NCI-H82 treated with DMSO at 0.1 percent for 48 hours (cell line): ENCODE measurements at regions not wholly inside any gene's neighbourhood (a gene's known extent, or its start where the extent isn't known, plus 50 kb on each side); places are given as distances from the start of the nearest gene placed in this dataset.
"Not testable (repeated sequence)": the region's sequence is repeated elsewhere in the genome, so short reads cannot be mapped to it uniquely, and the experiment has no call there.

Experiments
- DNase-seq: peaks from one replicate; lab custom pipeline; 2025; ENCODE audit not compliant: unreplicated experiment; lab: John Stamatoyannopoulos, UW

DNA sequence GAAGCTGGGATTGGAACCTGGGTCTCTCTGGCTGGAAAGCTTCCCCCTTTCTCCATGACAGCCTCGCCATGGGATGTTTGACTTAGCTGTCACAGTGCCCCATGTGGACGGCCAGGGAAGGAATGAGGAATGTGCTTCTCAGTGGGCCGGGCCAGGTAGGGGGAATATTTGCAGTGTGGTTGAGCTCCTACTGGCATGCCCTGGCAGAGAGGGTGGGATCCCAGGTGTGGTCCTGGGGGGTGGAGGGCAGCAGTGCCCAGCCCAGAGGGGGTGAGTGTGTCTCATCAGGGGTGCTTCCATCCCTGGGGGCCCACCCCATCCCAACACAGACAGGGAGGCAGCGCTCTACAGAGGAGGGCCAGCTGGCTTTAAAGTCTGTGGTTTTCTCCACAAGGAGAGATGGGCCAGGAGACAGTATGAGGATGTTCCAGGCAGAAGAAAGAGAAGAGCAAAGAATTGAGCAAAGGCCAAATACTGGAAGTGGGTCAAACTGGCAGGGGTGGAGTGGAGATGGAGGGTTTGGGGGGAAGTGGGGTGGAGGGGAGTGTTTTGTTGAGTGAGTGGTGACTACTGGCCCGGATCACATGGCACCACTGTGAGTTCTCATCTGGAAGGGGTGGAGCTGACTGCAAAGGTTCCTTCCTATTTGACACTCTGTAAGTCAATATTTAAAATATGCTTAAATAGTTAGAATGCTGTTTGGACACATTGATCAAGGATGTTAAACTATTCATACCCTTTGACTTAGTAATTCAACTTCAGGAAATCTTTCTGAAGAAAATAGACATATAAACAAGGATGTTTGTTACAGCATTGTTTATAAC lies 94.0 kb downstream of the MYCN start:
- no peak for DNase-seq

DNA sequence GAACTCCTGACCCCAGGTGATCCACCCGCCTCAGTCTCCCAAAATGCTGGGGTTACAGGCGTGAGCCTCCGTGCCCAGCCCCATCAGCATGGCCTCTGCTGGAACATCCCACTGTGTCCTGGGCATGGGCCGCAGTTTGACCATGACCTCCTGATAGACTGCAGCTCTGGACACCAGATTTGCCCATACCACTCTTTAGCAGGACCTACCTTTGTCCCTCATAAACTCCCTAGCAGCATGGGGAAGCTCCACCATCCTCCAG lies 92.6 kb downstream of the MYCN start:
- no peak for DNase-seq

DNA sequence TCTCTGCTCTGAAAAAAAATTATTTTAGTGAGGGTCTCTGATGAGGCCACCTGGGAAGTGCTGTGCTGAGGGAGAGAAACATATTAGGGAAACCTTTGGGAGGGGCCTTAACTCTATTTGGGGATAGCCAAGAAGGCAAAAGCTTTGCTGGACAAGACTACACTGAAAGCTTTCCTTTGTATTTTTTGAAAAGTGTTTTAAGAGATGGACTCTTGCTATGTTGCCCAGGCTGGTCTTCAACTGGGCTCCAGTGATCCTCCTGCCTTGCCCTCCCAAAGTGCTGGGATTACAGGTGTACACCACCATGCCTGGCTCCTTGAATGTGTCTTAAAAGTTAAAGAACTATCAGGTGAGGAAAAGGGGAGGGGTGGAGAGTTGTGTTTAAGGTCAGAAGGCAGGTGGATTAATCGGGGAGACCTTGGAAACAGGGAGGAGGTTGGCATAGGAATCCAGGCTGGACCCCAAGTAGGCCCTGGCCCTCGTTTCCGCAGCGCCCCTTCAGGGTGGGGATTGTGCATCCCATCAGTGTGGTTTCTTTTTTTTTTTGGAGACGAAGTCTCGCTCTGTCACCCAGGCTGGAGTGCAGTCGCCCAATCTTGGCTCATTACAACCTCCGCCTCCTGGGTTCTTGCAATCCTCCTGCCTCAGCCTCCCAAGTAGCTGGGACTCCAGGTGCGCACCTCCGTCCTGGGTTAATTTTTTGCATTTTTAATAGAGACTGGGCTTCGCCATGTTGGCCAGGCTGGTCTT lies 92.1 kb downstream of the MYCN start:
- DNase-seq = no peak

DNA sequence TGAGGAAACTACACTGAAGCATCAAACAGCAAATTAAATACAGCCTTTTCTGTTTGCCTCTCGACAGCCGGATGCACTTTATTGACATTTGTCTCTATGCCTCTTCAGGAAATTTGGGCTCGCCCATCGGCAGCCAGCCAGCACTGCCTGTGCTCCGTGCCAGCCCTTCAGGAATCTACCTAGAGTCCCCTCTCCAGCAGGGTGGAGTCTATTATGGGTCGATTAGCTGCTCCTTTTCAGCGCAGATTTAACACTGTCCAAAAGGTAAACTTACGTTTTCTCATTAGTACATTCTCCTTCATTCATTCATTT lies 91.5 kb downstream of the MYCN start:
- DNase-seq = no peak

DNA sequence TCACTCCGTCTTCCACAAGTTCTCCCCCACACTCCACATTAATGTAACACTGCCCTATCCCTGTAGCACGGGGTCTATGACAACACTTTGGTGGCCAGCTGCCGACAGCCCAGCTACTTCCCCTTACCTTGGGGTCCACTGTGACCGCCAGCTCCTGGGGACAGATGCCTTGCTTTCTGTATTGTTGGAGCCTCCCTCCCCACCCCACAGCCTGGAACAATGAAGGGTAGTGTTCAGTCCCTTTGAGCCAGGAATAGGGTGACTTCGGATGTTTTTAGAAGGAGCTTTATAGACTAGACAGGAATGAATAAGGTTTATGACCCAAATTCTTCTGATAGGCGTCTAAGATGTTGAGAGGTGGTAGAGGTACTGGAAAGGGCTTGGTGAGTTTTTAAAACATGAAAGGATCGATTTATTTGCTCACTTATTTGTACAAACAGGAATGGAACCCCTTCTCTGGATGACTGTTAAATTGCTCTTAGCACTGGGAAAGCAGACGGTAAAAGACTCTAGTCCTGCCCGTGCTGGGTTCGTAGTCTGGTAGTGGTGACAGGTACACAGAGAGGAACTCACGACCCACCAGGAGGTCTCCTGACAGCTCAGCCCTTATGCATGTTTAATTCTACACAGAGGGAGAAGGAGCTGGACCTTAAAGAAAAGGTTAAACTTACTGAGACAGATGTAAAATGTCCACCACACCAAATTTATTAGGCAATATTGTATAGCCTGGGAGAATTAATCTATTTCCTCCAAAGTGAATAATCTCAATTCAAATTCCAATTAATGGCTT lies 90.9 kb downstream of the MYCN start:
- DNase-seq = no peak

DNA sequence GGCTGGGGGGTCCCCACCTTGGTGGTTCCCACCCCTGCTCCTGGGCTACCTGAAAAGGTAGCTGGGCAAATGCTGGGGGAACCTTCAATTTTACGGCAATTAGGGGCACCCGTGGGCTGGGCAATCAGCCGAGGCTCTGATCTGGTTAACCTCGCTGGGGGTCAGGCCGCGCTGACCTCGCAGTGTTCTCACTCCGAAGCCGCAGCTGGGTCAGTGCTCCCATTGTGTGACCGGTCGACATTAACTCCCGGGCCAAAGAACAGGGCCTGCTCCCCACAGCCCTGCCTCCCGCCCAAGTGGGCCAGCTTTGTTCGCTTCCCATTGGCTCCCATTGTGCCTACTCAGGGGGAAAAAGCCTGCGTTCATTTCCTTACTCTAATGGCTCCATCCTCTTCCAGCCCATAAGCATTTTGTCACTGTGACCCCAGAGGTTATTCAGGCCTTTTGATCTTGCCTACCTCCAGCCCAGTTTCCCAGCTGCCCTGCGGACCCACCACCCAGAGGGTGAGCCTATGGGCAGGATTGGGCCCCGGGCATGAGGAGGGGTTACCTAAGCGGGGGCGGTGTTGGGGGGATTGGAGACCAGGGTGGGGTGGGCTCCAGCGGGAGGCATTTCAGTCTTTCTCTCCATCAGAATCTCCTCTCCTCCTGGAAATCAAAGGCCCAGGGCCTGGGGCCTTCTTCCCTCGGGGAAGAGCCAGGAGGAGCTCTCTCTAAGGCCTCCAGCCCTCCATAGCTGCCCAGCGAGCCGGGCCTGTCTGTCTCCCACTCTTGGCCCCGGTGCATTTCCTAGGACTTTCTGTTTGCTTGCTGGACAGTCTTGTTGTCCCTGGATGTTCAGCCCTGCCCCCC lies 90.1 kb downstream of the MYCN start:
- DNase-seq = no peak

DNA sequence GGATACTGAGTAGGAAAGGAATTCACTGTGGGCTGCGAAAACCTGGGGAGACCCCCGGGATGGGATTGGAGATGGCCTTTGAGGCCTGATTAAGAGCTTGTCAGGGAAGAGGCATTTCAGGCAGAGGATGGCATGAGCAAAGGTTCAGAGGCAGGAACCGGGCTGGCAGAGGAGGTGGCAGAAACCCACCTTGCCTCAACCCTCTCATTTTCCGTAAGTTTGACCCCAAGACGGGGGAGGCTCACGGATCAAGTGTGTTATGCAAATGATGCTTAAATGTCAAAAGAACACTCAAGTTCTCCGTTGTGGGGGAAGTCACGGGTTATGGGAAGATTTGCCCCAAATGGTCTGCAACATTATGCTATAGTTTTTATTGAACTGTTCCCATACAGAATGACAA lies 88.3 kb downstream of the MYCN start:
- DNase-seq = no peak

DNA sequence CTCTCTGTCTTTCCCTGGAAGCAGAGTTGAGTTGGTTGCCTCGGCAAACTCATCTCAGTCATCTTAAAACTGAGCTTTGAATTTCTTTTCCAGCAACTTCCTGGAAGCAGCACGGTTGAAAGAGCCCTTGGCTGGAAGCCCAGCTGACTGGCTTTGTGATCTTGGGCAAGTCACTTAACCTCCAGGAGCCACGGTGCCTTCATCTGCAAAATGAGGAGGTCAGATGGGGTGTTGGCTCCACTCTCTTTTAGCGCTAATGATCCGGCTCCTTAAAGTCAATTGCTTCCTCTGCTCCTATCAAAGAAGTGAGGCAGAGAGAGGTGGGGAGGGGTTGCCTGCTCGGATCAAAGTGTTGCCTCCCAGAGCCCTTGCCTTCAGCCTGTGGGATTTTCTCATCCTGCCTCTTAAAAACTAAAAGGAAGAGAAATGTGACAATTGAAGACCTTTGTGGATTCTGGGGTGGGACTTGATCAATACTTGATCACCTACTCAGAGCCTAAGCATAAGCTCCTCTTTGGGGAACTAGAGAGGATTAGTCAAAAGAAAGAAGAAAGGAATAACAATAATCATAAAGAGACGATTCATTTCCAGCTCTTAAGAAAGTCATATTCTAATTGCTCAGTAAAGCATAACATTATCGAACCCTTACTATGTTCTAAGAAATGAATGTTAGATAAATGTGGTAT lies 86.6 kb downstream of the MYCN start:
- DNase-seq = no peak

DNA sequence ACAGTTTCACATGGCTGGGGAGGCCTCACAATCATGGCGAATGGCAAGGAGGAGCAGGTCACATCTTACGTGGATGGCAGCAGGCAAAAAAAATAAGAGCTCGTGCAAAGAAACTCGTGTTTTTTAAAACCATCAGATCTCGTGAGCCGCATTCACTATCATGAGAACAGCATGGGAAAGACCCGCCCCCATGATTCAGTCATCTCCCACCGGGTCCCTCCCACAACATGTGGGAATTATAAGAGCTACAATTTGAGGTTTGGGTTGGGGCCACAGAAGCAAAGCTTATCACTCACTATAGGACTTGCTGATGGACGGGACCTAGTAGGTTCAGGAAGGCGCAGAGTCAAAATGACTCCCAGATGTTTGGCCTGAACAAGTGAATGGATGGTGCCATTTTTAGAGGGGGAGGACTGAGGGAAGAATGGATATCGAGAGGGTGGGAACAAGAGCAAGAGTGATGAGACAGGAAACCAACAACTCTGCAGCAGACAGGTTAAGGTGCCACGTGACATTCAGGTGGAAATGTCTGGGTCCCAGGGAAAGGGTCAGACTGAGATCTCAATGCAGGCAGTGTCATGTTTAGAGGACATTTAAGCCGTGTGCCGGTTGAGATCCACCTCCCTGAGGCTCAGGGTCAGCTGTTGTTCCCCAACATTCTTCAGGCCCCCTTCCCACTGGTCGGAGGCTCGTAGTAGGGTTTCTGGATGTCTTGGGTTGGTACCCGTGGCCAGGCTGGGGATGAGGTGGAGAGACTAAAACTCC lies 85.7 kb downstream of the MYCN start:
- DNase-seq = no peak

DNA sequence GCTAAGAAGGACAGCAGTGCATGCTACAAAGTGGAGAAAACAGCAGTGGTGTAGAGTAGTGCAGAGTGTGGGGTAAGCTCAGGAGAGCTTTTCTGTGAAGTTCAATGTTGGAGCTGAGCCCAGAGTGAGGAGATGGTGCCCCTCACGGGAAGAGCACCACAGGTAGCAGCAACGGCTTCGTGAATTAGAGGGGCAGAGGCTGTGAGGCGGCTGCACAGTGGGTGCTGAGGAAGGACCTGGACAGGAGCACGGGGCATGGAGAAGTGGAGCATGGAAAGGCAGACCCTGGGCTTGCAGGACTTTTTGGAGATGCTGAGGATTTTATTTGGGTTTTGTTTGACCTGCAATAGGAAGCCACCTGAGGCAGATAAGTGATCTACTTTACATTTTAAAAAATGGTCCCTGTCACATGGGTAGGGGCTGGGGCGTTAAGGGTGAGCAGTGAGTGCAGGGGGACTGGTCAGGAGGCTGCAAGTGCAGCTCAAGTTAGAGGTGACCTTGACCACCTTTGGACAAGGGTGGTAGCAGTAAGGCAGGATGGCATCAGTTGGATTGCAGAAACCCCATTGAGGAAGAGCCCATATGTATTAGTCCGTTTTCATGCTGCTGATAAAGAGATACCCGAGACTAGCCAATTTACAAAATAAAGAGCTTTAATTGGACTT lies 85.0 kb downstream of the MYCN start:
- DNase-seq = no peak

DNA sequence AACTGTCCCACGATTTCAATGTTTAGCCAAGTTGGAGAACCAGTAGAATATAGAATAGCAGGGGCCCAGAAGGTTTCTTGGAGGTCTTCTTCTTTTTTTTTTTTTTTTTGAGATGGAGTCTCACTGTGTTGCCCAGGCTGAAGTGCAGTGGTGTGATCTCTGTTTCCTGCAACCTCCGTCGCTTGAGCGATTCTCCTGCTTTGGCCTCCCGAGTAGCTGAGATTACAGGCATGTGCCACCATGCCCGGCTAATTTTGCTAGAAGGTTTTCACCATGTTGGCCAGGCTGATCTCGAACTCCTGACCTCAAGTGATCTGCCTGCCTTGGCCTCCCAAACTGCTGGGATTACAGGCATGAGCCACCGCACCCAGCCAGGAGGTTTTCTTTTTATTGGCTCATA lies 84.3 kb downstream of the MYCN start:
- not testable (repeated sequence) for DNase-seq

DNA sequence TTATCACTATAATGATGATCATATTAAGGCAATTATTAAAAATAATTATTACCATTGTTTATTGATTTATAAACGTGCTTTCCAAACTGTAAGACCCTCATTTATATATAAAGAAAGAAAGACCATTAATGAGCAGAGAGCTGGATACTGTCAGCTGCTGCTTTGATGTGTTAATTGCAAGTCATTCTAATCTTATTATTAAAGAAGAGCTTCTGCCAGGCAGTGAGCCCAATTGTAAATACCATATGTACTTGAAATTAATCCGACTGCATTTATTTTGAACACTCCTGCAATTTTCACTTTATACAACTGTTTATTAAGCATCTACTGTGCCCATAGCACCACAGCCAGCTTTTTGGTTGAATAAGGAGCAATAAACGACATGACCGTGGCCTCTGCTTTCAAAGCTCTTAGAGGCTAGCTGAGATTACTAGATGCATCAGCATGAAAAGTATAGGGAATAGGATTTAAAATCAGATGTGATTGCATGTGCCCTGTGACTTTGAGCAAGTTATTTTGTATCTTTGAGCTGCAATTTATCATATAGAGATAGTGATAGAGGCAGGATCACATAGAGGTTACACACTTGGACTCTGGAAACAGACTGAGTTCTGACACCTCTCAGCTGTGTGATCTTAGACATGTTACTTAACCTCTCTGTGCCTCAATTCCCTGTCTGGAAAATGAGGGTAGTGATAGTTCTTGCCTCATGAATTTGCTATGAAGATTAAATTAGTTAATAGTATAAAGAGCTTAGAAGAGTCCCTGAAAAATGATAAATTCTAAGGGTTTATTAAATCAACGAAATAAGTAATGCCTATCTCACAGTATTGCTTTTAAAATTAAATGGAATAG lies 83.4 kb downstream of the MYCN start:
- peak; percentile 62 for DNase-seq

DNA sequence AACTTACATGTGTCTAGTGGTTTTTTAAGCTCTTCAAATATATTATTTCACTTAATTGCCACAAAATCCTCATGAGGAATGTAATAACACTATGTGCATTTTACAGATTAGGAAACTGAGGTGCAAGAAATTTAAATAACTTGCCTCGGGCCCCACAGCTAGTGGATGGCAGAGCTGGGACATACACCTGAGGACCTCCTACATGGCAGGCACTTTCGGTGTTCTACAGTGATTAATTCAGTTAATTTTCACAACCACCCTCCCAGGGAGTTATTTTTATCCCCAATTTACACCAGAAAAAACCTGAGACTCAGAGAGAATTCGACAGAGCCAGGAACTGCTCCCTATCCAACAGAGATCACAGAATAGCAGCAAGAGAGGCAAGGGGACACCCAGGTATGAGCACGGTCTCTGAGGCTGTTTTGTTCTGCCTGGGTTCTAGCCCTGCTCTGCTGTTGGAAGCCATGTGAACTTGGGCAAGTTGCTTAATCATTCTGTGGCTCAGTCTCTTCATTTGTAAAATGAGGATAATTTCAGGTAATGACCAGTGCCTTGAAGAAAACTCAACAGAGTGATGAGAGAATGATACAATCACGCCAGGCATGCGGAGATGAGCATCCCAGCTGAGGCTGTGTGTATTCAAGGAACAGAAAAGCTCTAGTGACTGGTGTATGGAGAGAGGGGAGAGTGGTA lies 82.3 kb downstream of the MYCN start:
- no peak for DNase-seq

DNA sequence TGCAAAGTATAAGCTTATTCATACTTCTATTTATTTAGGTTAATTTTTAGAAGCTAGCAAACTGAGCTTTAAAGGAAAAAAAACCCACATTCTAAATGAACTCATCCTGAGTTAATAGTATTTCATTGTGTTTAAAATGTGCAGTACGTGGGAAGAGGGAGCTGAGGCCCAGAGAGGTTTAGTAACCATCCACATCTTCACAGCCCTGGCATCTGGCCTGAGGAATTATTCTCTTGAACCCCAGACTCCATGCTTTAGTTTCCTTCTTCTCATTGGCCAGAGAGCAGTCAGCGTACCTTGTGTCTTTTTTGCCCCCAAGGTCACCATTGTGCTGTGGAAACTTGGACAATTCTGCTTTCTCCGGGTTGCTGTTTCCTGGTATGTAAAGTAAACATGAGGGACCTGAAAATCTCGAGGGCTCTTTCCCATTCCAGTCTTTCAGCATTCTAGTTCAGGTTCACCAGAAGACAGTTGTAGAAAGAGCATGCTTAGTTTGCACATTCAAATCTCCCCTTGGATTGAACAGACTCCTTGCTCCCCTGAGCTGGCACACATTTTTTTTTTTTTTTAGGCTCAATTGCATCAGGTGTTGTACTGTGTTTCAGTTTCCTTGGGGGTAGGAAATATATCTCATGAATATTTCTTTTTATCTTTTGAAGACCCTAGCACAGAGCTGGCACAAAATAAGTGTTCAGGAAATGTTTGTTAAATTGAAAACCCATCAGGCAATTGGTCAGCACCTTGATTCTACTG lies 81.4 kb downstream of the MYCN start:
- DNase-seq = no peak

DNA sequence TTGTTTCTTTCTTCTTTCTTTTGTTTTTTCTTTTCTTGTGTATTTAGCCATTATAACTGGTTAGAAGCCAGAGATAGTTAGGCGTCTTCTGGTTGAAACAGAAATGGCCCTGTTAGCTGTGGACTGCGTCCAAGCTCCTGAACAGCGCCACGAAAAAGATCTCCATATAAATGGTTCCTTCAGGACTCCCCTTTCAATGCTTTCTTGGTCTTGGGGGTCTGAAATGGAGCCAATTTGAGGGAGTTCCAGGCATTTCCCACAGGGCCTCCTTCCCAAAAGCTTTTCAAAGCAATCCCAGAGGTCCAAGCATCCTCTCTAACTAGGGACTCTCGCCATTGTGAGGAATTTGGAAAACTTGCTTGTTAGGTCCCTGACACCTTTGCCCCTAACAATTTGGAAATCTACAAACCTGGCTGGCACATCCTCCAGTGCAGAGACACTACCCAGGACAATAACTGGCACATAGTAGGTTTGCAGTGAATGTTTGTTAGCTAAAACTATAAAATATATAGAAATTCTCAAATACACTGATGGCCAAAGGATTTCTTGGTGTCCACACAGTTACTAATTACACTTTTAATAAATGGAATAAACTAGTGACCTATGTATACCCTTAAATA lies 80.1 kb downstream of the MYCN start:
- DNase-seq = no peak

DNA sequence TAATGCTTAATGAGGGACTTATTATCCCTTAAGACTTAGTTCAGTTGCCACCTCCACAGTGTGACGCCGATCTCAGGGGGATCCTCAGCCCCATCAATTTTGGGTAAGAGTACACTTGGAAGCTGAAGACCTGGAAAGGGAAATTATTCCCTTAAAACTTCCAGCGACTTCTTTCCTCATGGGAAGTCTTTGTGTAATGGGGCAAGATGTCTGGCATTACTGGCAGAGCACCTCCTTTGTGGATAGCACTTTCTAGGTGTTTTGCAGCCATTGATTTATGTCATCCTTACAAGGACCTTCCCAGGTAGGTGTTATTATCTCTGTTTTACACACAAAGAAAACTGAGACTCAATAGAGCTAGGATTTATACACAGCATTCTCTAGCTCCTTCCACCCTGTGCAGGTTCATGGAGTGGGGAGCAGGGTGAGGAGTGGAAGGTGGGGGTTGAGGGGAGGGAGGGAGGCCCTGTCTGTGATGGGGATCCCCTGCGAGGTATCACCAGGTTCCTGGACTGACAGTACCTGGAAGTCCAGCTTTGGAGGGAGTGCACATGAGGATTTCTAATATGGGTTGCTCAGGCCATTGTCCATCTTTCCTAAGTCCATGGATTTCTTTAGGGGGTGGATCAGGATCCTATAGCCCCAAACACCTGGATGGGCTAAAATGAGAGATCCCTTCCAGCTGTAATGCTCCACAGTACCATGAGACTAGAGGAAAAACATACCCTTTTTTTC lies 79.4 kb downstream of the MYCN start:
- no peak for DNase-seq
